ENCODE measurements at regions not wholly inside any gene's neighbourhood (a gene's known extent, or its start where the extent isn't known, plus 50 kb on each side); places are given as distances from the start of the nearest gene placed in this dataset.

DNA sequence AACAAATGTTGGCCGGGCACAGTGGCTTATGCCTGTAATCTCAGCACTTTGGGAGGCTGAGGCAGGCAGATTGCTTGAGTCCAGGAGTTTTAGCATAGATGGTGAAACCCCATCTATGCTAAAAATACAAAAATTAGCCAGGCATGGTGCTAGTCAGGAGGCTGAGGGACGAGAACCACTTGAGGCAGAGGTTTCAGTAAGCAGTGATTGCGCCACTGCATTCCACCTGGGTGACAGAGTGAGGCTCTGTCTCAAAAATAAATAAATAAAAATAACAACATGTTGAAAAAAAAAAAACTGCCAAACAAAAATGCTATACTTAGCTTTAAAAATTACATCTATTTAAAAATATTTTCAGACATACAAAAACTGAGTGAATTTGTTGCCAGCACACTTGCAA is 374.2 kb upstream of the SMIM31 start:
- no peak overlapping the region for H3K4me3 ChIP-seq
- TF ChIP-seq, protein P1, sequence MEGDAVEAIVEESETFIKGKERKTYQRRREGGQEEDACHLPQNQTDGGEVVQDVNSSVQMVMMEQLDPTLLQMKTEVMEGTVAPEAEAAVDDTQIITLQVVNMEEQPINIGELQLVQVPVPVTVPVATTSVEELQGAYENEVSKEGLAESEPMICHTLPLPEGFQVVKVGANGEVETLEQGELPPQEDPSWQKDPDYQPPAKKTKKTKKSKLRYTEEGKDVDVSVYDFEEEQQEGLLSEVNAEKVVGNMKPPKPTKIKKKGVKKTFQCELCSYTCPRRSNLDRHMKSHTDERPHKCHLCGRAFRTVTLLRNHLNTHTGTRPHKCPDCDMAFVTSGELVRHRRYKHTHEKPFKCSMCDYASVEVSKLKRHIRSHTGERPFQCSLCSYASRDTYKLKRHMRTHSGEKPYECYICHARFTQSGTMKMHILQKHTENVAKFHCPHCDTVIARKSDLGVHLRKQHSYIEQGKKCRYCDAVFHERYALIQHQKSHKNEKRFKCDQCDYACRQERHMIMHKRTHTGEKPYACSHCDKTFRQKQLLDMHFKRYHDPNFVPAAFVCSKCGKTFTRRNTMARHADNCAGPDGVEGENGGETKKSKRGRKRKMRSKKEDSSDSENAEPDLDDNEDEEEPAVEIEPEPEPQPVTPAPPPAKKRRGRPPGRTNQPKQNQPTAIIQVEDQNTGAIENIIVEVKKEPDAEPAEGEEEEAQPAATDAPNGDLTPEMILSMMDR (IDR thresholded peaks at IDR 0.05), result no peak
- H3K27ac ChIP-seq, result no peak overlapping the region
- DNase-seq (ENCODE audit: low spot score) (no peak), ATAC-seq (ENCODE audit: insufficient number of reproducible peaks, low FRiP score, low read depth) (no peak)
- H3K36me3 ChIP-seq, result no peaks in the 10 kb centered on the region
- H3K27me3 ChIP-seq (replicated peaks; ENCODE audit: insufficient read depth), result no peaks in the 10 kb centered on the region
- no peaks in the 10 kb centered on the region for H3K4me1 ChIP-seq (ENCODE audit: control insufficient read depth in 1 of 2, low read depth in 2 of 2)
- H3K9me3 ChIP-seq, result no peaks in the 10 kb centered on the region

DNA sequence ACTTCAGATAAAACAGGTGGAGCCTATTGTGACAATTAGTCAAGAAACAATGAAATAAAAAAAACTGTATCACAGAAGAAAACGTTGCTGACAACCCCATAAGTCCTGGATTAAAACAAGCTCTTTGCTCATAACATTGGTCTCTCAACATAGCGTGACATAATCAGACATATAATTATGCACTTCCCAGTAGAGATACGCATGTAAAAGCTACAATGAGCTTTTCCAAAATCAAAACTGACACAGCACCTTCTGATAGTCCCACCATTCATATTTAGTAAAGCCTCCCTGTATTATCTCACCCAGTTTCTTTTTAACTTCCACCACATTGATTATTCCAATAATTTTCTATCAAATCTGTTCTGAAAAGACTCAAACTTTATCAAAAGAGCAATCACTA is 372.1 kb upstream of the SMIM31 start:
- H3K27ac ChIP-seq, result no peak overlapping the region
- no peaks in the 10 kb centered on the region for H3K36me3 ChIP-seq
- no peaks in the 10 kb centered on the region for H3K27me3 ChIP-seq (replicated peaks; ENCODE audit: insufficient read depth)
- ATAC-seq (ENCODE audit: insufficient number of reproducible peaks, low FRiP score, low read depth), result no peak
- H3K9me3 ChIP-seq, result no peaks in the 10 kb centered on the region
- H3K4me1 ChIP-seq (ENCODE audit: control insufficient read depth in 1 of 2, low read depth in 2 of 2), result no peaks in the 10 kb centered on the region
- TF ChIP-seq, protein P1 (IDR thresholded peaks at IDR 0.05), result no peak
- H3K4me3 ChIP-seq, result no peak overlapping the region
- DNase-seq (ENCODE audit: low spot score), result no peak

DNA sequence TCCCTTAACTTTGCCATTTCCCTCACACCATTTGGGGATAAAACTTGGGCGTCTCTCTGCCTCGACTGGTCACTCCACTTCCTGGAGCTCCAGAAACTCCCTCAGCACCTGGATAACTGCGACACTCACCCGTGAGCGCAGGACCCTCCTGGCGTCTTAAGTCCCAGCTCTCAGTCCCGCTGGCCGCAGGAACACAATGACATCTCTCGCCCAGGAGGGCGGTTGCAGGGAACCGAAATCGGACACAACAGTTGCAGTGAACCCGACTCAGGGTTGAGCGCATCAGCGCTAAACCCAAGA is 370.9 kb upstream of the SMIM31 start:
- H3K36me3 ChIP-seq, result no peaks in the 10 kb centered on the region
- no peak overlapping the region for H3K27ac ChIP-seq
- ATAC-seq (ENCODE audit: insufficient number of reproducible peaks, low FRiP score, low read depth), result no peak
- DNase-seq (ENCODE audit: low spot score), result no peak
- TF ChIP-seq, protein P1 (IDR thresholded peaks at IDR 0.05), result no peak
- H3K4me3 ChIP-seq, result peak overlapping the region; percentile 65
- no peaks in the 10 kb centered on the region for H3K4me1 ChIP-seq (ENCODE audit: control insufficient read depth in 1 of 2, low read depth in 2 of 2)
- H3K27me3 ChIP-seq (replicated peaks; ENCODE audit: insufficient read depth), result no peaks in the 10 kb centered on the region
- no peaks in the 10 kb centered on the region for H3K9me3 ChIP-seq

DNA sequence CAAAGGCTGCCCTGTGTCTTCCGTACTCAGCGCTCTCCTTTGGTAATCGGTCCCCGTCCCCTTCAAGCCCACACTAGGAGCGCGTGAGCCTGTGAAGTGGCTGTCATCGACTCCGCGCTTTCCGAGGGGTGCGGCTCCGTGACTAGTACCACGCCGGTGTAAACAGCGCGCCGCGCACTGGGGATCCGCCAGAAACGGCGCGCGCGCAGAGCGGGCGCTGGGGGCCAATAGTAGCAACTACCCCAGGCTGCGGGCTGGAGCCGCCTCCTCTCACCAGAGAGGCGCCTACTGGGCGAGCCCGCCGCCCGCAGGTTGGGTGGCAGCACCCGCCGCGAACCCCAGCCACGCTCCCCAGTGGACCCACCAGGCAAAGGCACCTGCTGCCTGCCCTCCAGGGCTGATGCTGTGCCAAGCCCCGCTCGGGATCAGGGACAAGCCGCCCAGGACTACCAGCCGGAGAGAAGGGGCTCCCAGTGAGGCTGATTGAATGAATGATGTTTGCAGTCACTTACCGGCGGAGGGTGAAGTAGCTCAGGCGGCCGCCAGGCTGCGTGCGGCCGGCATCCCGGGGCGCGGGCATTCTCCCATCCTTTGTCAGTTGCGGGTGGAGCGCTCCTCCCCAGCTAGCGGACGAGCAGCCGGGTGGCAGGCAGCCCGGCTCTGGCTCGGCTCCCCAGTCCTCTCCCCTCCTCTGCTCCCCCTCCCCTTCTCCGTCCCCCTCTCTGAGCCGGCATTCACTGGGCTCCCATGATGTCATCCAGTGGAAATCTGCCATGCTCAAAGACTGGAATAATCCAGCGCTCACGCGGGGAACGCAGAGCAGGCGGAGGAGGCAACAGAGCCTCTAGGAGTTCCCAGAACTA is 370.3 kb upstream of the SMIM31 start:
- H3K36me3 ChIP-seq, result no peaks in the 10 kb centered on the region
- H3K27ac ChIP-seq, result no peak overlapping the region
- H3K9me3 ChIP-seq, result no peaks in the 10 kb centered on the region
- TF ChIP-seq, protein P1 (IDR thresholded peaks at IDR 0.05), result peak; percentile 19
- H3K4me3 ChIP-seq, result peak overlapping the region; percentile 65
- H3K4me1 ChIP-seq (ENCODE audit: control insufficient read depth in 1 of 2, low read depth in 2 of 2), result no peaks in the 10 kb centered on the region
- DNase-seq (ENCODE audit: low spot score), result no peak
- ATAC-seq (ENCODE audit: insufficient number of reproducible peaks, low FRiP score, low read depth), result no peak
- no peaks in the 10 kb centered on the region for H3K27me3 ChIP-seq (replicated peaks; ENCODE audit: insufficient read depth)

DNA sequence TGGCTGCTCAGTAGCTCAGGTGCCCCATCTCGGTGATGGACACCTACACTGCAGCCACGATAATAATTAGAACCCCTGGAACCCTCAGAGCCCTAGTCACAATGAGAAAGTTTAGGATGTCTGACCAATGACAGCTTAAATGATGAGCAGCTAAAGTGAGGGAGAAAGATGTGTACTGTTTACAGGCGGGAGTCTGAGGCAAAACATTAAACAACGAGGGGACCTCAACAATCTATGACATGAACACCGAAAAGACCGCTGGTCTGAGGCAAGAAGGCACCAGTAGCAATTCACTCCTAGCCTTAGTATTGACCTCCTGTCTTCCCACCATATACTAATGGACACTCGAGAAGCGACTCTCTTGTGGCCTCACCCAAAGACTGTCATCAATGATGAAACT is 369.5 kb upstream of the SMIM31 start:
- no peaks in the 10 kb centered on the region for H3K27me3 ChIP-seq (replicated peaks; ENCODE audit: insufficient read depth)
- H3K9me3 ChIP-seq, result no peaks in the 10 kb centered on the region
- DNase-seq (ENCODE audit: low spot score), result no peak
- no peak for ATAC-seq (ENCODE audit: insufficient number of reproducible peaks, low FRiP score, low read depth)
- no peak overlapping the region for H3K4me3 ChIP-seq
- H3K27ac ChIP-seq, result no peak overlapping the region
- no peaks in the 10 kb centered on the region for H3K36me3 ChIP-seq
- H3K4me1 ChIP-seq (ENCODE audit: control insufficient read depth in 1 of 2, low read depth in 2 of 2), result no peaks in the 10 kb centered on the region
- TF ChIP-seq, protein P1 (IDR thresholded peaks at IDR 0.05), result no peak
